Activated CD8-positive, alpha-beta T cell treated with anti-CD3 and anti-CD28 coated beads for 36 hours (primary cell): ENCODE measurements at regions not wholly inside any gene's neighbourhood (a gene's known extent, or its start where the extent isn't known, plus 50 kb on each side); places are given as distances from the start of the nearest gene placed in this dataset.

Experiments
- ATAC-seq: fragments of 200-7000 bp; cut with Tn5 transposase; one replicate; pipeline ENCODE4 v1.10.0; 2021; ENCODE audit warnings: mild to moderate bottlenecking, moderate library complexity
- CTCF ChIA-PET: fragments of 350-600 bp; sonication (Branson Sonifier 250); formaldehyde crosslinking; loops from one replicate; lab custom pipeline; 2021; ENCODE audit warnings: antibody characterized with exemption; lab: Charles Lee
- POLR2A ChIA-PET: fragments of 350-600 bp; sonication (Branson Sonifier 250); formaldehyde crosslinking; loops from one replicate; lab custom pipeline; 2021; ENCODE audit warnings: antibody characterized with exemption; lab: Charles Lee
- DNase-seq: peaks from one replicate; pipeline ENCODE4 v3.0.0-alpha.2; 2020
- H3K27ac Mint-ChIP-seq: one replicate; pipeline ENCODE4 v1.8.0; 2021; ENCODE audit warnings: mild to moderate bottlenecking, mixed read lengths
- H3K27me3 Mint-ChIP-seq: one replicate; pipeline ENCODE4 v1.8.0; 2021; ENCODE audit warnings: mixed read lengths
- H3K36me3 Mint-ChIP-seq: one replicate; pipeline ENCODE4 v1.8.0; 2021; ENCODE audit warnings: low read depth, mixed read lengths
- H3K4me1 Mint-ChIP-seq: one replicate; pipeline ENCODE4 v1.8.0; 2021; ENCODE audit warnings: low read depth, mixed read lengths
- H3K4me3 Mint-ChIP-seq: one replicate; pipeline ENCODE4 v1.8.0; 2021; ENCODE audit warnings: mild to moderate bottlenecking, moderate library complexity, mixed read lengths
- H3K9me3 Mint-ChIP-seq: one replicate; pipeline ENCODE4 v1.8.0; 2021; ENCODE audit warnings: mixed read lengths
- CTCF ChIP-seq: fragments of 200-600 bp; IDR thresholded peaks from one replicate; pipeline ENCODE4 v1.8.0; 2022; ENCODE audit warnings: antibody characterized with exemption, mild to moderate bottlenecking
- intact Hi-C: fragments of 100-400 bp; cut with micrococcal nuclease; formaldehyde crosslinking; loops from one replicate; pipeline ENCODE4 v1.10.0; 2022

- DNase-seq (no peak), ATAC-seq (no peak)
- Mint-ChIP-seq H3K36me3 (no peaks in the 10 kb centered on the region), H3K9me3 (no peaks in the 10 kb centered on the region), H3K4me3 (no peak overlapping the region), H3K27me3 (peaks cover 13% of the 10 kb centered on the region), H3K27ac (no peak overlapping the region), H3K4me1 (no peaks in the 10 kb centered on the region)
- POLR2A ChIA-PET: no interaction called here
- intact Hi-C loops: no loop called here
- TF ChIP-seq CTCF: no peak
- CTCF ChIA-PET: no interaction called here
Measured at GRCh38 chr18:51426996-51427395, 229.5 kb upstream of the MEX3C start.

GRCh38 chr18:51429644-51430043 is 232.2 kb upstream of the MEX3C start:
- TF ChIP-seq CTCF: no peak

GRCh38 chr18:51430538-51430937 is 233.1 kb upstream of the MEX3C start:
- TF ChIP-seq CTCF: no peak
- DNase-seq (no peak), ATAC-seq (no peak)
- intact Hi-C loops: no loop called here
- Mint-ChIP-seq H3K4me3 (no peak overlapping the region), H3K27ac (no peak overlapping the region), H3K27me3 (peaks cover 14% of the 10 kb centered on the region), H3K4me1 (no peaks in the 10 kb centered on the region), H3K36me3 (no peaks in the 10 kb centered on the region), H3K9me3 (no peaks in the 10 kb centered on the region)
- ChIA-PET CTCF (no interaction called here), POLR2A (no interaction called here)

More at GRCh38 chr18:51429644-51430043, 232.2 kb upstream of the MEX3C start:
- POLR2A ChIA-PET: no interaction called here
- Mint-ChIP-seq H3K9me3 (no peaks in the 10 kb centered on the region), H3K36me3 (no peaks in the 10 kb centered on the region), H3K27me3 (peaks cover 14% of the 10 kb centered on the region), H3K4me1 (no peaks in the 10 kb centered on the region), H3K27ac (no peak overlapping the region), H3K4me3 (no peak overlapping the region)
- intact Hi-C loops: no loop called here
- ATAC-seq (no peak), DNase-seq (no peak)
- CTCF ChIA-PET: no interaction called here

- CTCF ChIA-PET: no interaction called here
- TF ChIP-seq CTCF: no peak
- POLR2A ChIA-PET: no interaction called here
- Mint-ChIP-seq H3K4me3 (no peak overlapping the region), H3K27me3 (peaks cover 17% of the 10 kb centered on the region), H3K27ac (no peak overlapping the region), H3K4me1 (no peaks in the 10 kb centered on the region), H3K9me3 (no peaks in the 10 kb centered on the region), H3K36me3 (no peaks in the 10 kb centered on the region)
- intact Hi-C loops: no loop called here
- DNase-seq: no peak
- no peak for ATAC-seq
Measured at GRCh38 chr18:51433296-51433695, 235.8 kb upstream of the MEX3C start.

- H3K4me1 Mint-ChIP-seq: no peaks in the 10 kb centered on the region
- intact Hi-C loops: no loop called here
- ATAC-seq: no peak
- no peaks in the 10 kb centered on the region for H3K9me3 Mint-ChIP-seq
- TF ChIP-seq CTCF: no peak
- H3K27me3 Mint-ChIP-seq: peaks cover 17% of the 10 kb centered on the region
- H3K36me3 Mint-ChIP-seq: no peaks in the 10 kb centered on the region
- no peak overlapping the region for H3K4me3 Mint-ChIP-seq
- CTCF ChIA-PET: no interaction called here
- POLR2A ChIA-PET: no interaction called here
- no peak overlapping the region for H3K27ac Mint-ChIP-seq
- DNase-seq: no peak
Measured at GRCh38 chr18:51433881-51434280, 236.4 kb upstream of the MEX3C start.
